Sigmoid colon (tissue), 6 donors: ENCODE measurements at regions not wholly inside any gene's neighbourhood (a gene's known extent, or its start where the extent isn't known, plus 50 kb on each side); places are given as distances from the start of the nearest gene placed in this dataset.

Source experiments
- DNase-seq: peaks from one replicate; pipeline ENCODE4 v3.0.0-alpha.2; 2019
- H3K27ac ChIP-seq, 4 donors: fragments of 200-600 bp; sonication (generic); one replicate each; pipeline ENCODE4 v1.5.1; 2016 to 2019; ENCODE audit warnings: mild to moderate bottlenecking in 1 of 4
- H3K27me3 ChIP-seq, 3 donors: fragments of 200-600 bp; sonication (generic); one replicate each; pipeline ENCODE4 v1.5.1; 2019; ENCODE audit warnings: mild to moderate bottlenecking in 1 of 3
- H3K36me3 ChIP-seq, 4 donors: fragments of 200-600 bp; sonication (generic); one replicate each; pipeline ENCODE4 v1.5.1; 2016 to 2019
- H3K4me1 ChIP-seq, 4 donors: fragments of 200-600 bp; sonication (generic); one replicate each; pipeline ENCODE4 v1.5.1; 2017 to 2019
- H3K4me3 ChIP-seq, 4 donors: fragments of 200-600 bp; sonication (generic); one replicate each; pipeline ENCODE4 v1.5.1; 2017 to 2019; ENCODE audit warnings: mild to moderate bottlenecking in 2 of 4, moderate library complexity in 1 of 4
- H3K9me3 ChIP-seq, 4 donors: fragments of 200-600 bp in 3 of 4; sonication (generic) in 3 of 4; one replicate each; pipeline versions ENCODE4 v1.5.1 to v1.6.1; 2013 to 2019
- CTCF ChIP-seq, 4 experiments: fragments of 450-650 bp in 3 of 4; fragments of 200-600 bp in 1 of 4; IDR thresholded peaks; one replicate each; pipeline ENCODE4 v1.5.1; 2016 to 2019; ENCODE audit warnings: antibody characterized with exemption in 4 of 4, mild to moderate bottlenecking in 3 of 4, moderate library complexity in 2 of 4
- EP300 ChIP-seq, 4 donors: sonication (generic); formaldehyde crosslinking; IDR thresholded peaks; one replicate each; pipeline ENCODE4 v1.6.1; 2017; ENCODE audit warnings: antibody characterized with exemption in 4 of 4
- POLR2A ChIP-seq, 2 donors: fragments of 450-650 bp; IDR thresholded peaks; one replicate each; pipeline ENCODE4 v1.6.1; 2016; ENCODE audit warnings: antibody characterized with exemption in 2 of 2, mild to moderate bottlenecking in 2 of 2, moderate library complexity in 2 of 2
- POLR2AphosphoS5 ChIP-seq, 4 donors: sonication (generic); formaldehyde crosslinking; IDR thresholded peaks; one replicate each; pipeline ENCODE4 v1.6.1; 2017; ENCODE audit warnings: antibody characterized with exemption in 4 of 4
- WGBS, 2 donors: extraction: QIAGEN DNeasy Blood & Tissue Kit; methylation state at CpG; one replicate each; pipeline ENCODE4 v1.1.7; 2013; 5-methylcytosine and 5-hydroxymethylcytosine counted together
- intact Hi-C: fragments of 100-400 bp; cut with DNase I; formaldehyde crosslinking; loops from one replicate; pipeline ENCODE4 v1.15.1; 2023
- donor health status: healthy with polysubstance abuse.
- donor health status: healthy.

GRCh38 chr7:117836-118614 lies 74.3 kb upstream of the FAM20C start:
- DNase-seq: peak; percentile 55
- intact Hi-C loops: no loop called here
- Histone ChIP-seq H3K36me3 (no peaks in the 10 kb centered on the region), H3K27ac (peak overlapping the region in 1 of 4 donors; percentile 43), H3K4me3 (no peak overlapping the region), H3K4me1 (peaks cover 0 to 16% (median 10%) of the 10 kb centered on the region in 4 donors), H3K9me3 (no peaks in the 10 kb centered on the region), H3K27me3 (no peaks in the 10 kb centered on the region)
- TF ChIP-seq CTCF (IDR thresholded peaks at IDR 0.05) (no peak), POLR2AphosphoS5 (IDR thresholded peaks at IDR 0.05) (no peak), EP300 (IDR thresholded peaks at IDR 0.05) (no peak), POLR2A (IDR thresholded peaks at IDR 0.05) (no peak)
- WGBS, 2 donors: 40 to 76% methylated on average over 20 to 21 of the region's 22 CpGs

GRCh38 chr7:118615-119391 lies 73.6 kb upstream of the FAM20C start:
- H3K9me3 ChIP-seq: no peaks in the 10 kb centered on the region
- H3K4me1 ChIP-seq: peaks cover 0 to 16% (median 10%) of the 10 kb centered on the region in 4 donors
- H3K36me3 ChIP-seq: no peaks in the 10 kb centered on the region
- intact Hi-C loops: no loop called here
- H3K4me3 ChIP-seq: no peak overlapping the region
- TF ChIP-seq POLR2AphosphoS5 (IDR thresholded peaks at IDR 0.05): no peak
- TF ChIP-seq CTCF (IDR thresholded peaks at IDR 0.05): no peak
- TF ChIP-seq POLR2A (IDR thresholded peaks at IDR 0.05): no peak
- TF ChIP-seq EP300 (IDR thresholded peaks at IDR 0.05): no peak
- peak; percentile 72 for DNase-seq
- H3K27me3 ChIP-seq: no peaks in the 10 kb centered on the region
- 70 to 78% methylated on average over 32 of the region's 32 CpGs for WGBS, 2 donors
- H3K27ac ChIP-seq: peak overlapping the region; percentile 36 to 56 (median 45)

GRCh38 chr7:119392-120163 lies 72.8 kb upstream of the FAM20C start:
- Histone ChIP-seq H3K4me1 (peaks cover 0 to 16% (median 10%) of the 10 kb centered on the region in 4 donors), H3K36me3 (no peaks in the 10 kb centered on the region), H3K27ac (peak overlapping the region; percentile 36 to 56 (median 45)), H3K4me3 (no peak overlapping the region), H3K9me3 (no peaks in the 10 kb centered on the region), H3K27me3 (no peaks in the 10 kb centered on the region)
- peak; percentile 70 for DNase-seq
- no peak for TF ChIP-seq POLR2A (IDR thresholded peaks at IDR 0.05)
- no peak for TF ChIP-seq POLR2AphosphoS5 (IDR thresholded peaks at IDR 0.05)
- TF ChIP-seq CTCF (IDR thresholded peaks at IDR 0.05): no peak
- TF ChIP-seq EP300 (IDR thresholded peaks at IDR 0.05): no peak
- 43 to 69% methylated on average over 27 of the region's 27 CpGs for WGBS, 2 donors
- intact Hi-C loops: no loop called here

GRCh38 chr7:120164-120991 lies 72.0 kb upstream of the FAM20C start:
- Histone ChIP-seq H3K36me3 (no peaks in the 10 kb centered on the region), H3K27ac (peak overlapping the region in 2 of 4 donors; percentile 43 to 56), H3K4me3 (no peak overlapping the region), H3K9me3 (no peaks in the 10 kb centered on the region), H3K27me3 (no peaks in the 10 kb centered on the region), H3K4me1 (peaks cover 0 to 13% (median 8%) of the 10 kb centered on the region in 4 donors)
- TF ChIP-seq EP300 (IDR thresholded peaks at IDR 0.05) (no peak), POLR2AphosphoS5 (IDR thresholded peaks at IDR 0.05) (no peak), CTCF (IDR thresholded peaks at IDR 0.05) (no peak), POLR2A (IDR thresholded peaks at IDR 0.05) (no peak)
- intact Hi-C loops: no loop called here
- no peak for DNase-seq
- WGBS, 2 donors: 55 to 87% methylated on average over 27 of the region's 27 CpGs
